ENCODE measurements at regions not wholly inside any gene's neighbourhood (a gene's known extent, or its start where the extent isn't known, plus 50 kb on each side); places are given as distances from the start of the nearest gene placed in this dataset.

DNA sequence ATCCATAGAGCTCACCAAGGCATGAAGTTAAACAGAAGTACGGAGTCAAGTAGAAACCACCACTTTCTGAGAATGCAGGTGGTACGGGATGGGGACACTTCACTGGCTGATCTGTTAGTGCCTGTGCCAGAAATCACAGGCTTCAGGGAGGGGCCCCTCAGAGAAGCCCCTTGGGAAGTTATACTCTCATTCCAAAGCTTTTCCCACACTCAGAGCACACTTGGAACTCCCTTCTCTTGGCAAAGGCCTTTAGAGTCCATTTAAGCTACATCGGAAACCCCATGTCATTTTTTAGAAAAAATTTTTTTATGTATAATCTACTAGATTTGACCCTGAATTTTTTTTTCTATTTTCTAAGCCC is 80.7 kb upstream of the WASF3 start:
- no peak overlapping the region for H2BK20ac ChIP-seq (ENCODE audit: low read depth, low read length, poor library complexity, severe bottlenecking)
- H3K4ac ChIP-seq (ENCODE audit: low read depth, low read length): no peak overlapping the region
- H3K27me3 ChIP-seq (ENCODE audit: insufficient read depth, low read length): no peaks in the 10 kb centered on the region
- H3K23me2 ChIP-seq (ENCODE audit: insufficient read length, low read depth, low read length, poor library complexity, severe bottlenecking): peaks cover 10% of the 10 kb centered on the region
- no peak overlapping the region for H3T11ph ChIP-seq (ENCODE audit: low read length)
- H3K4me1 ChIP-seq (ENCODE audit: insufficient read depth, low read length): peaks cover 12% of the 10 kb centered on the region
- H3K27ac ChIP-seq (ENCODE audit: insufficient read length, low read depth, low read length): peak overlapping the region; percentile 86
- no peak for DNase-seq
- no peaks in the 10 kb centered on the region for H3K79me2 ChIP-seq (ENCODE audit: insufficient read depth, low read length)
- peak overlapping the region; percentile 69 for H4K5ac ChIP-seq (ENCODE audit: insufficient read length, low read depth, low read length)
- H3K79me1 ChIP-seq (ENCODE audit: insufficient read depth, low read depth, low read length, poor library complexity, severe bottlenecking): no peaks in the 10 kb centered on the region
- H3K14ac ChIP-seq (ENCODE audit: insufficient read depth, low read length): peak overlapping the region; percentile 60; the same call in 1 of the 2 replicates
- H3K4me3 Mint-ChIP-seq: peak overlapping the region; percentile 58 to 82
- H3K36me3 Mint-ChIP-seq (ENCODE audit: insufficient read depth in 1 of 3, low read depth in 3 of 3): no peaks in the 10 kb centered on the region; a peak in 1 of 7 replicates
- peaks cover 4% of the 10 kb centered on the region; the same call in 1 of the 2 replicates for H3K27me3 Mint-ChIP-seq (ENCODE audit: low read depth)
- H3K9ac ChIP-seq (ENCODE audit: extremely low read depth, insufficient read length, low read length): peak overlapping the region; percentile 39
- H3K18ac ChIP-seq (ENCODE audit: insufficient read length, low read depth, low read length): peak overlapping the region; percentile 62
- H3K4me2 ChIP-seq (ENCODE audit: insufficient read depth, insufficient read length, low read length): peak overlapping the region; percentile 72
- H2BK12ac ChIP-seq (ENCODE audit: insufficient read length, low read depth, low read length): peak overlapping the region; percentile 27
- WGBS (ENCODE audit: extremely low coverage, insufficient read length, low lambda C conversion rate): no CpG with 5 or more reads among the region's 3 CpGs
- H4K8ac ChIP-seq (replicated peaks; ENCODE audit: insufficient read length, low read depth, low read length): no peak overlapping the region
- no peak overlapping the region for H3K56ac ChIP-seq (ENCODE audit: insufficient read length, low read depth, low read length)
- H3K9me3 ChIP-seq (ENCODE audit: control insufficient read depth, low read depth, low read length): no peaks in the 10 kb centered on the region
- H2BK120ac ChIP-seq (ENCODE audit: low read depth, low read length, poor library complexity, severe bottlenecking): no peak overlapping the region
- peak overlapping the region; percentile 24 for H2AFZ ChIP-seq (ENCODE audit: low read length)
- no peak overlapping the region for H4K91ac ChIP-seq (ENCODE audit: insufficient read length, low read depth, low read length)
- no peak overlapping the region; the same call in 1 of the 2 replicates for H2BK15ac ChIP-seq (ENCODE audit: low read depth, low read length)
- no peaks in the 10 kb centered on the region; a peak in 2 of 5 replicates for H3K9me3 Mint-ChIP-seq
- H3K4me1 Mint-ChIP-seq: peaks cover 36 to 55% of the 10 kb centered on the region in 2 experiments
- TF ChIP-seq, protein P1, sequence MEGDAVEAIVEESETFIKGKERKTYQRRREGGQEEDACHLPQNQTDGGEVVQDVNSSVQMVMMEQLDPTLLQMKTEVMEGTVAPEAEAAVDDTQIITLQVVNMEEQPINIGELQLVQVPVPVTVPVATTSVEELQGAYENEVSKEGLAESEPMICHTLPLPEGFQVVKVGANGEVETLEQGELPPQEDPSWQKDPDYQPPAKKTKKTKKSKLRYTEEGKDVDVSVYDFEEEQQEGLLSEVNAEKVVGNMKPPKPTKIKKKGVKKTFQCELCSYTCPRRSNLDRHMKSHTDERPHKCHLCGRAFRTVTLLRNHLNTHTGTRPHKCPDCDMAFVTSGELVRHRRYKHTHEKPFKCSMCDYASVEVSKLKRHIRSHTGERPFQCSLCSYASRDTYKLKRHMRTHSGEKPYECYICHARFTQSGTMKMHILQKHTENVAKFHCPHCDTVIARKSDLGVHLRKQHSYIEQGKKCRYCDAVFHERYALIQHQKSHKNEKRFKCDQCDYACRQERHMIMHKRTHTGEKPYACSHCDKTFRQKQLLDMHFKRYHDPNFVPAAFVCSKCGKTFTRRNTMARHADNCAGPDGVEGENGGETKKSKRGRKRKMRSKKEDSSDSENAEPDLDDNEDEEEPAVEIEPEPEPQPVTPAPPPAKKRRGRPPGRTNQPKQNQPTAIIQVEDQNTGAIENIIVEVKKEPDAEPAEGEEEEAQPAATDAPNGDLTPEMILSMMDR (conservative IDR thresholded peaks at IDR 0.05): no peak
- H3K27ac Mint-ChIP-seq: peak overlapping the region; percentile 22 to 97 (median 96); a peak in 4 of 7 replicates
- H3K23ac ChIP-seq (ENCODE audit: insufficient read length, low read depth, low read length): no peak overlapping the region
- peak overlapping the region; percentile 86 for H2AK5ac ChIP-seq (ENCODE audit: insufficient read length, low read length)
- no peak overlapping the region for H2BK5ac ChIP-seq (ENCODE audit: insufficient read length, low read length)
- H4K20me1 ChIP-seq (ENCODE audit: control insufficient read depth, insufficient read depth, insufficient read length): no peaks in the 10 kb centered on the region

Data from H9 (cell line).